ENCODE measurements at regions not wholly inside any gene's neighbourhood (a gene's known extent, or its start where the extent isn't known, plus 50 kb on each side); places are given as distances from the start of the nearest gene placed in this dataset.

- Histone ChIP-seq H3K4me3 (replicated peaks in 1 of 2; ENCODE audit: low read depth in 1 of 2, low read length in 2 of 2) (no peak overlapping the region), H3K9me2 (ENCODE audit: insufficient read depth) (no peaks in the 10 kb centered on the region), H2AFZ (ENCODE audit: low read depth, low read length, poor library complexity, severe bottlenecking) (no peak overlapping the region), H4K20me1 (ENCODE audit: insufficient read depth) (no peaks in the 10 kb centered on the region), H3K9me3 (ENCODE audit: control insufficient read depth in 1 of 2, insufficient read depth in 1 of 2, low read depth in 1 of 2, low read length in 2 of 2) (no peaks in the 10 kb centered on the region), H3K4me2 (ENCODE audit: low read length) (no peak overlapping the region), H3K27me3 (ENCODE audit: insufficient read depth, low read length) (no peaks in the 10 kb centered on the region), H3K4me1 (ENCODE audit: control insufficient read depth in 1 of 2, insufficient read depth in 2 of 2, low read length in 2 of 2) (no peaks in the 10 kb centered on the region), H3K9ac (ENCODE audit: low read length) (no peak overlapping the region), H3K27ac (ENCODE audit: low read depth, low read length) (no peak overlapping the region), H3K79me2 (ENCODE audit: insufficient read depth, low read length) (no peaks in the 10 kb centered on the region), H3K36me3 (ENCODE audit: control insufficient read depth in 1 of 2, insufficient read depth in 2 of 2, low read length in 2 of 2) (no peaks in the 10 kb centered on the region)
- TF ChIP-seq CTCF (IDR thresholded peaks at IDR 0.05 in 2 of 3, conservative IDR thresholded peaks at IDR 0.05 in 1 of 3; ENCODE audit: borderline replicate concordance in 1 of 3, insufficient read depth in 1 of 3, low read depth in 2 of 3, low read length in 2 of 3) = no peak
- no peak for TF ChIP-seq FOSL1 (IDR thresholded peaks at IDR 0.05; ENCODE audit: low read depth)
- TF ChIP-seq ZFX (IDR thresholded peaks at IDR 0.05) = no peak
- TF ChIP-seq SRF (IDR thresholded peaks at IDR 0.05; ENCODE audit: low read depth) = no peak
- no peak for TF ChIP-seq ZNF274 (IDR thresholded peaks at IDR 0.05; ENCODE audit: low read depth, low read length)
- no peak for TF ChIP-seq ZBTB33 (IDR thresholded peaks at IDR 0.05; ENCODE audit: extremely low read depth, insufficient replicate concordance, low read length)
- TF ChIP-seq EGR1 (IDR thresholded peaks at IDR 0.05; ENCODE audit: low read depth) = no peak
- TF ChIP-seq POLR2AphosphoS5 (IDR thresholded peaks at IDR 0.05; ENCODE audit: low read depth, low read length) = no peak
- no peak for TF ChIP-seq SP1 (IDR thresholded peaks at IDR 0.05; ENCODE audit: low read depth)
- no peak for DNase-seq (ENCODE audit: low read depth, low spot score)
- no TSS peak for BruUV-seq (replicated peaks)
- intact Hi-C loops (cut with micrococcal nuclease) = no loop called here
- ChIA-PET RAD21 (ENCODE audit: low non-redundant PET in 1 of 2, low total read pairs in 2 of 2, uncharacterized antibody in 2 of 2, unreplicated experiment in 2 of 2) (no interaction called here), CTCF (no interaction called here), POLR2A (no interaction called here)
- no peak for ATAC-seq
Observed at GRCh38 chr3:28951772-28952556, 328.9 kb upstream of the RBMS3 start.

All from HCT116 (cell line).